ENCODE measurements at regions not wholly inside any gene's neighbourhood (a gene's known extent, or its start where the extent isn't known, plus 50 kb on each side); places are given as distances from the start of the nearest gene placed in this dataset.

DNA sequence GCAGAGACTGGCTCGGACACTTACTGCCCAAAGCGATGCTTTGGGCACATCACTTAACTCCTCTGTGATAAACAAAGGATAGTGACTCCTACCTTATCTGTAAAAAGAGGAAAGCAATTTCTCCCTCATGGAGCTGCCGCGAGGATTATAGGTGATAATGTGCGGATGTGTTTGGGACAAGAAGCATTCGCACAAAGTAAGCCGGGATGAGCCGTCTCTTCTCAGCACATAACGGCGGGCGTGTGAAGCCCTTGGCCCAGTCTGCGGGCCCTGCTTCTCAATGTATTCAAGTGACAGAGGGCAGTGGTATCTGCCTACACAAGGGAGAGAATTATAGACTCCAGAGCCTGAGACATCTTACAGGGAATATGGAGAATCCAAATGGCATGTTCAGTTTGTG, 550.3 kb upstream of the CPEB2 start:
- WGBS (ENCODE audit: extremely low coverage, insufficient read length, low lambda C conversion rate), result no CpG with 5 or more reads among the region's 12 CpGs
- H3K9me3 Mint-ChIP-seq, result peaks cover 0 to under 1% of the 10 kb centered on the region in 2 experiments; a peak in 1 of 5 replicates
- H3K14ac ChIP-seq (ENCODE audit: insufficient read depth, low read length), result no peak overlapping the region

More for the DNA sequence above, 550.3 kb upstream of the CPEB2 start:
- Histone ChIP-seq H3K79me1 (ENCODE audit: insufficient read depth, low read depth, low read length, poor library complexity, severe bottlenecking) (no peaks in the 10 kb centered on the region), H3K79me2 (ENCODE audit: insufficient read depth, low read length) (no peaks in the 10 kb centered on the region), H3K4me2 (ENCODE audit: insufficient read depth, insufficient read length, low read length) (no peak overlapping the region), H3K27ac (ENCODE audit: insufficient read length, low read depth, low read length) (no peak overlapping the region), H2BK15ac (ENCODE audit: low read depth, low read length) (no peak overlapping the region), H2AFZ (ENCODE audit: low read length) (no peak overlapping the region), H3K23ac (ENCODE audit: insufficient read length, low read depth, low read length) (no peak overlapping the region), H3K23me2 (ENCODE audit: insufficient read length, low read depth, low read length, poor library complexity, severe bottlenecking) (no peaks in the 10 kb centered on the region), H2BK12ac (ENCODE audit: insufficient read length, low read depth, low read length) (no peak overlapping the region), H3K4ac (ENCODE audit: low read depth, low read length) (no peak overlapping the region), H3K27me3 (ENCODE audit: insufficient read depth, low read length) (no peaks in the 10 kb centered on the region), H3K9ac (ENCODE audit: extremely low read depth, insufficient read length, low read length) (no peak overlapping the region), H2BK20ac (ENCODE audit: low read depth, low read length, poor library complexity, severe bottlenecking) (no peak overlapping the region), H2BK120ac (ENCODE audit: low read depth, low read length, poor library complexity, severe bottlenecking) (no peak overlapping the region), H2BK5ac (ENCODE audit: insufficient read length, low read length) (no peak overlapping the region), H4K5ac (ENCODE audit: insufficient read length, low read depth, low read length) (no peak overlapping the region), H4K91ac (ENCODE audit: insufficient read length, low read depth, low read length) (no peak overlapping the region), H4K20me1 (ENCODE audit: control insufficient read depth, insufficient read depth, insufficient read length) (no peaks in the 10 kb centered on the region), H3K4me1 (ENCODE audit: insufficient read depth, low read length) (no peaks in the 10 kb centered on the region; the same call in 1 of the 2 replicates), H3K9me3 (ENCODE audit: control insufficient read depth, low read depth, low read length) (no peaks in the 10 kb centered on the region), H2AK5ac (ENCODE audit: insufficient read length, low read length) (no peak overlapping the region), H3T11ph (ENCODE audit: low read length) (no peak overlapping the region), H3K18ac (ENCODE audit: insufficient read length, low read depth, low read length) (no peak overlapping the region), H4K8ac (replicated peaks; ENCODE audit: insufficient read length, low read depth, low read length) (no peak overlapping the region), H3K56ac (ENCODE audit: insufficient read length, low read depth, low read length) (no peak overlapping the region)
- no peak overlapping the region for H3K4me3 Mint-ChIP-seq
- H3K36me3 Mint-ChIP-seq (ENCODE audit: insufficient read depth in 1 of 3, low read depth in 3 of 3), result no peaks in the 10 kb centered on the region; a peak in 1 of 7 replicates
- no peak for DNase-seq
- no peaks in the 10 kb centered on the region for H3K27me3 Mint-ChIP-seq (ENCODE audit: low read depth)
- H3K27ac Mint-ChIP-seq, result no peak overlapping the region
- TF ChIP-seq, protein P1, sequence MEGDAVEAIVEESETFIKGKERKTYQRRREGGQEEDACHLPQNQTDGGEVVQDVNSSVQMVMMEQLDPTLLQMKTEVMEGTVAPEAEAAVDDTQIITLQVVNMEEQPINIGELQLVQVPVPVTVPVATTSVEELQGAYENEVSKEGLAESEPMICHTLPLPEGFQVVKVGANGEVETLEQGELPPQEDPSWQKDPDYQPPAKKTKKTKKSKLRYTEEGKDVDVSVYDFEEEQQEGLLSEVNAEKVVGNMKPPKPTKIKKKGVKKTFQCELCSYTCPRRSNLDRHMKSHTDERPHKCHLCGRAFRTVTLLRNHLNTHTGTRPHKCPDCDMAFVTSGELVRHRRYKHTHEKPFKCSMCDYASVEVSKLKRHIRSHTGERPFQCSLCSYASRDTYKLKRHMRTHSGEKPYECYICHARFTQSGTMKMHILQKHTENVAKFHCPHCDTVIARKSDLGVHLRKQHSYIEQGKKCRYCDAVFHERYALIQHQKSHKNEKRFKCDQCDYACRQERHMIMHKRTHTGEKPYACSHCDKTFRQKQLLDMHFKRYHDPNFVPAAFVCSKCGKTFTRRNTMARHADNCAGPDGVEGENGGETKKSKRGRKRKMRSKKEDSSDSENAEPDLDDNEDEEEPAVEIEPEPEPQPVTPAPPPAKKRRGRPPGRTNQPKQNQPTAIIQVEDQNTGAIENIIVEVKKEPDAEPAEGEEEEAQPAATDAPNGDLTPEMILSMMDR (conservative IDR thresholded peaks at IDR 0.05), result no peak
- H3K4me1 Mint-ChIP-seq, result peaks cover 6 to 10% of the 10 kb centered on the region in 2 experiments

Measured in H9 (cell line).